Fibroblast of skin of right quadriceps (primary cell): ENCODE measurements at regions not wholly inside any gene's neighbourhood (a gene's known extent, or its start where the extent isn't known, plus 50 kb on each side); places are given as distances from the start of the nearest gene placed in this dataset.
"Not testable (repeated sequence)": the region's sequence is repeated elsewhere in the genome, so short reads cannot be mapped to it uniquely, and the experiment has no call there.

Source experiments
- DNase-seq: peaks from one replicate; pipeline ENCODE4 v3.0.0-alpha.2; 2013

DNA sequence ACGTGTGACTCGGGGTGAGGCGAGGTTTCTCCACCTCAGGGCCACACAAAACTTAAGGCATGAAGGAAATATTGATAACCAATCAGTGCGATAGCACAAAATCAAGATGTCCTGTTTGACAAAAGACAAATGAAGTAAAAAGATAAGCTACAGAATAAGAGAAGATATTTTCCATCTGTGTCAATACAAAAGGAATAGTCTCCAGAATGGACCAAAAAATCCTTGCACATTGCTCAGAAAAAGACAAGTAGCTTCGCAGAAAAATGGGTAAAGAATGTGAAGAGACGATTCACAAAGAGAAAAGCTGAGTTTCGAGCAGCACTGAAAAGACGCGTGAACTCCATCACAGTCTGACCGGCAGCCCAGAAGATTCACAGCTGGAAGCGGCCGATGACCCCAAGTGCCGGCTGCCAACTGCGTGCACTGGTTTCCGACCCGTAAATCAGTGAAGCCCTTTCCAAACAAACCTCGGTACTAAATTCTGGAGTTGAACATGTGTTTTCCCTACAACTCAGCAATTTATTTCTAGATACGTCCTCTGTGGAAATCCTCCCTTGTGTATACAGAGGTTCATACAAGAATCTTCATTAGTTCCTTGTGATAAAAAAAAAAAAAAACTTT is 308.4 kb downstream of the BRD1 start:
- DNase-seq, result no peak

DNA sequence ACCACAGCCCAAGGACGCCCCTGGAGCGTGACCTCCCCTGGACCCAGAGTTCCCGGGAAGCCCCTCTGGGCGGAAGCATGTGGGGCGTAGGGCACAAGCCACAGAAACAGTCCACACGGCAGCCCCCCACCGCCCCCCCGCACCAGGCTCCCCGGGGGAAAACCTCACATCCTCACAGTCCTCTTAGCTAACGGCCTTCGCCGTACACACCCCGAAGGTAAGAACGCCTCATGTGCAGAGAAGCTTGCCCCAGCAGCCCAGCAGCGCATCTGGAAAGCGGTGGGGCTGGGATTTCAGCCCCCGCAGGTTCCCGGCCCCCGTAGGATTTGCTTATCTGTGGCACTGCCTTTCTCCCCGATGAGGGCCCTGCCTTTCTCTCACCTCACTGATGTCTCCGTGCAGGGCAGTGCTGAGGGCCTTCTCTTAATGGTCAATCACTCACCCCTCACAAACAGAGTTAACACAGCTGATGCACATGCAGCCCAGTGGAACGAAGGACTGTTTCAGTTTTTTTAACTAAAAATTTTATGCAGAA is 309.2 kb downstream of the BRD1 start:
- DNase-seq, result no peak

DNA sequence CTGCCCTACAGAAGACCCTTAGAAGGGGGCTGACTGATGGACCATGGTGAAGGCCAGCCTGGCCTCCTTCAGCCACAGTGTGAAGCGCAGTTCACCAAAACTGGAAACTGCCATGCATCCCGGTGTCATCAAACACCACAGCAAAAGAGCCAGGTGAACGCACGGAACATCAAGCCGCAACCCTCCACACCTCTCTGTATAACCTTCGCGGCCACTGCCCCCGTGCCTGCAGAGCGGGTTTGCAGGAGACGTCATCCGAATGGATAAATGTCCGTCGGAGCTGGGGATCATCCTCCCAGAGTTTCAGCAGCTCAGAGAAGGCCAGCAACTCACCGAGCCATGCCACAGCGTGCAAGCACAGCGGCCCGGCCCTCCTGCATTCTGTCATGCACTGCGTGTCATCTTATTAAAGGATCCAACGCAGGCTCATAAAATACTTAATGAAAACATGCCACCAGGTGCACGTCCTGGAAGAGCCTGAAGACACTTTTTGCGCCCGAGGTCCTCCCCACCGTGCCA is 309.9 kb downstream of the BRD1 start:
- no peak for DNase-seq

DNA sequence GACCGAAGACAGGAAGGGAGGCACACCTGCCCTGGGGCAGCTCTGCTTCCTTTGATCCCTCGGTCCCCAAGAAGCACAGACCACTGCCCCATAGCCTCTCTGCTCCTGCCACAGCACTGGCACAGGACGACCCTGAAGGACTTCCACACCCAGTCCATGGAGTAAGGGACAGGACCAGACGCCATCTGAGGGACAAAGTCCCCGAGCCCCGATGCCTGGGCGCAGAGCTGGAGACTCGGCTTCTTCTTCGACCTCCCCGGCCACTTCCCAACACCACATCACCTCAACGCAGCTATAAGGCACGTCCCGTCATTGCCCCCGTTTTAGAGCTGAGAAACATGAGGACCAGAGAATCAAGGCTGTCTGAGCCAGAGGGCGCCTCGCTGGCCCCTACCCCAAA is 310.5 kb downstream of the BRD1 start:
- no peak for DNase-seq

DNA sequence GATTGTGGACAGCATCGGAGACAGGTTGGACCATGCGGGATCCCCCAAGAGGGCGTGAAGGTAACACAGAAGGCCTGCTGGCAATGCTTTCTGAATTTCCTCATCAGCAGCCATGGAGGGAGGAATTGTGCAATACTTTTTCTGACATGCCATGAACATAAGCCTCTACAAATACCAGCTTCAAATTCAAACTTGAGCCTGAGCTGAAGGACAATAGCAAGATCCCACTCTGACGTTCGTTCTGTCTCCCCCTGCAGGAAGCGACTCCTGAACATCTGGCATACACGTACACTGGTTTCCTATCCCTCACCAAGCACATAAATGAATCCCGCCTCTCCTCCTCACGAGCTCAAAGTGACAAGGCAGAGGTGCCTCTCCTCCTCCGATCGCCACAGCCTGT is 312.2 kb downstream of the BRD1 start:
- DNase-seq, result no peak

DNA sequence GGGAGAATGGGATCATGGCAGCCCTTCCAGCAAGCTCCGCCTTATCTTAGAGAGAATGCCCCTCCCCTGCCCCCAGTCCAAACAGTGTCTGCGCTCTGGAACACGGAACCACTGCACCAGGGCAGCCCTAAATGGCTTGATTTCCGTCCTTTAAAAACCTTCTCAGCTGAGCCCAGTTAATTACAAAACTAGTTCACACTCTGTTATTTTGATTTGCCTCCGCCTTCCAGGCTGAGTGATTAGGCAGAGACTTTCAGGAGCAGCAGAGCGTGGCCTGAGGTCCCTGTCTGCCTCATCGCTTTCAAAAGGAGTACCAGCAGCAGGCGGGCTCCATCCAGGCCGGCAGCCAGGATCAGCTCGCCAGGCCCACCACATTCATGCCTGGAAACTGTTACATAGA is 313.0 kb downstream of the BRD1 start:
- no peak for DNase-seq

DNA sequence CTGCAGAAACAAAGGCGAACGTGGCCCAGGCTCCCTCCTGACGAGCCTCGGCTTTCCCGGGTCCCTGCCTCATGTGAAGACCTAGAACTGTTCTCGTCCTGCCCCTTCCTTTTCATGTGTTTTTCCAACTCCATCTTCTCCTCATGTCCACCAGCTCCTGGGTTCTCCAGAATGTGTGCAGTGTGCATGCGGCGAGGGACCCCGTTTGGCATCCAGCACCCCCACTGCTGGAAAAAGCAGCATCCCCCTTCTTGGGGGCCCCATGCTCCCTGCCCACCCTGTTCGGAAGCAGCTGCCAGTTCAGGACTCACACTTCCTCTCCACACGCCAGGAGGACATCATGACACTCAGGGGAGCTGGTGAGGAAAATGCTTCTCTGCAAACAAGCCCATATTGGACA is 313.5 kb downstream of the BRD1 start:
- no peak for DNase-seq

DNA sequence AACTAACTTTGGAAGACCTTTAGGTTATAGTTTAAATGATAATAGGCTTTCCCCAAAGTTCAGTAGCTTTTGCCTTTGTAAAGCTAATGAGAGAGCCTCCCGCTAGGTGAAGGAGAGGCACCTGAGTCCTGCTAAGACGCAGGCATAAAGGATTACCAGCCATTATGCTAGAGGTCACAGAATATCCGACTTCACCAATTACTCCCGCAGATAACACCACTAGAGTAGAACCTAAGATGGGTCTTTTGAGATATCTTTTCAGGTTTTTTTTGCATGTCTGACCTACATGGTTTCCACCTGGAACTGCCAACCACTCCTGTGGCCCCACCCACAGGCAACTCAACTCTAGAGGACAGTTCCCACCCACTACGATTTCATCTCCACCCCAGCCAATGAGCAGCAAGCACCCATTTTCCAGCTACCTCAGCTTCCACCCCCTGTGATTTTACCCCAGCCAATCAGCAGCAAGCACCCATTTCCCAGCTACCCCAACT is 314.3 kb downstream of the BRD1 start:
- no peak for DNase-seq

DNA sequence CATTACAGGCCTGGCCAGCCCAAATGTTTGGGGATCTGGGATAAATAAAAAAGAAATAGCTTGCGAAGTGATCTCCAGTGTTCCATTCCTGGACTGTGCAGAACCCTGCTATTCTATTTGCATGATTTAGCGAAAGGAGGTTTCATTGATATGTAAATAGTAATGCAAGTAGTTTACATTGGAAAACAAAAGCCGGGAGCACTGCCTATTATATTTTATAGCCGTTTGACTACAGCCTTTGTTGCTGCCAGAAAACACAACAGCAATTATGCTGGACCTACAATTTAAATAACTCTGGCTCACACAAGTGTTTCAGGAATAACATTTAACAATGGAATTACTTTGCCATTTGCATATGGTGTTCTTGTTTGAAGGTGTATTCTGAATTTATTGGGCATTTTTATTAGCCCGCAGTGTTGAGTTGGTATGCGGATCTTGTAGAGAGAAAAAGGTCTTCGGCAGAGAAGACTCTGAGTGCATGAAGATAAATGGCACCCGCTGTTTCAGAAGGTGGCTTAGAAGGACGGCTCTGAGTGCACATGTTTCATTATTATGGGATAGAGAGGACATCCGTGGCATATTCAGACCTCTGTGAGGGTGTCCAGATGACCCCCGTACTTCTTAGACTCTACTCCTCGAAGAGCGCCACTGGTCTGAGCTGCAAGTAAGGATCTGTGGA is 315.0 kb downstream of the BRD1 start:
- DNase-seq, result no peak

DNA sequence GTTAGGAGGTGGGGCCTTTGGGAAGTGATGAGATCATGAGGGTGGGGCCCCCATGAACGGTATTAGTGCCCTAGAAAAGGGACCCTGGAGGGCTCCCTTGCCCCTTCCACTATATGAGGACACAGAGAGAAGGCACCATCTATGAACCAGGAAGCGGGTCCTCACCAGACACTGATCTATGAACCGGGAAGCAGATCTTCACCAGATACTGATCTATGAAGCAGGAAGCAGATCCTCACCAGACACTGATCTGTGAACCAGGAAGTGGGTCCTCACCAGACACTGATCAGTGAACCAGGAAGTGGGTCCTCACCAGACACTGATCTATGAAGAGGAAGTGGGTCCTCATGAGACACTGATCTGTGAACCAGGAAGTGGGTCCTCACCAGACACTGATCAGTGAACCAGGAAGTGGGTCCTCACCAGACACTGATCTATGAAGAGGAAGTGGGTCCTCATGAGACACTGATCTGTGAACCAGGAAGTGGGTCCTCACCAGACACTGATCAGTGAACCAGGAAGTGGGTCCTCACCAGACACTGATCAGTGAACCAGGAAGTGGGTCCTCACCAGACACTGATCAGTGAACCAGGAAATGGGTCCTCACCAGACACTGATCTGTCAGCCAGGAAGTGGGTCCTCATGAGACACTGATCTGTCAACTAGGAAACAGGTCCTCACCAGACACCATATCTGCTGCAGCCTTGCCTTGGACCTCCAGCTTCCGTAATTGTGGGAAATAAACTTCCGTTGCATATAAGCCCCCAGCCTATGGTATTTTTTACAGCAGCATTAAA is 316.1 kb downstream of the BRD1 start:
- DNase-seq, result not testable (repeated sequence)

DNA sequence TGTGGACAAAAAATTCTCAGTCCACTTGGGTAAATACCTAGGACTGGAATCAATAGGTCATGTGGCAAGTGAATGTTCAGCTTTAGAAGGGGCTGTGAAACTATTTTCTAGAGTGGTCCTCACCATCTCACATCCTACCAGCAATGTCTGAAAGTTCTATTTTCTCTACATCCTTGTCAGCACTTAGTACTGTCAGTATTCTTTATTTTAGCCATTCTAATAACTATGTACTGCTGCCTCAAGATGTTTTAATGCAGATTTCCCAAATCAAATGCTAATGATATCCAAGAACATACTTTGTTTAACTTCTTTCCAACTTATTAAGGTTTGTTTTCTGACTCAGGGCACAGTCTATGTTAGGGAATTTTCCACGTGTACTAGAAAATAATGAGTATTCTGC is 317.0 kb downstream of the BRD1 start:
- DNase-seq, result no peak

DNA sequence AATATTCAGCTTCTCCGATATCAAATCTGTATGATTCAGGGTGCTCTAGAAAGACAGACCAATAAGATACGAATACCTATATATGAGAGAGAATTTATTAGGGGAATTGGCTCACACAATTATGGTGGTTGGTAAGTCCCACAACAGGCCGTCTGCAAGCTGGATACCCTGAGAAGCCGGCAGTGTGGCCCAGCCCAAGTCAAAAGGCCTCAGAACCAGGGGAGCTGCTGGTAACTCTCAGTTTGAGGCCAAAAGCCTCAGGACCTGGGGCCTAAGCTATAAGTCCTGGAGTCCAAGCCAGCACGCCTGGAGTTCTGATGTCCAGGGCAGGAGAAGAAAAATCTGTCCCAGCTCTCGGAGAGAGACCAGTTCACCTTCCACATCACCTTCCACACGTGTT is 318.7 kb downstream of the BRD1 start:
- no peak for DNase-seq

DNA sequence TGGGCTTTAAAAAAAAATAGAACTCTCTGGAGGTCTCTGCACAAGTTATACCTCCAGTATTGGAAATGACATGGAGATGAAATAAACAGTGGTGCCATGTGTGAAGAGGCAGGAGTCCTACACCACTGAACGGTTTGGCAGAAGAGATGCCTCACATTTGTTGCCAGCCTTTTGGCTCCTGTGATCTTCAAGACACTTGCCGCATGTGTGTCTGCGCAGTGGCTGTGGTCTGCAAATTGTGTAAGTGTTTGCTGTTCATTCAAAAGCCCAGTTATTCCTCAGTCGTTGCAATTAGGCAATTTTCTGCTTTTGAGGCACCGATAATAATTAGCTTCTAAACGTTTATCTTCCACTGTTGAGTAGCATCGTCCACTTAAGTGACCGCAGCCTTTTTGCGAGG is 319.1 kb downstream of the BRD1 start:
- DNase-seq, result no peak

DNA sequence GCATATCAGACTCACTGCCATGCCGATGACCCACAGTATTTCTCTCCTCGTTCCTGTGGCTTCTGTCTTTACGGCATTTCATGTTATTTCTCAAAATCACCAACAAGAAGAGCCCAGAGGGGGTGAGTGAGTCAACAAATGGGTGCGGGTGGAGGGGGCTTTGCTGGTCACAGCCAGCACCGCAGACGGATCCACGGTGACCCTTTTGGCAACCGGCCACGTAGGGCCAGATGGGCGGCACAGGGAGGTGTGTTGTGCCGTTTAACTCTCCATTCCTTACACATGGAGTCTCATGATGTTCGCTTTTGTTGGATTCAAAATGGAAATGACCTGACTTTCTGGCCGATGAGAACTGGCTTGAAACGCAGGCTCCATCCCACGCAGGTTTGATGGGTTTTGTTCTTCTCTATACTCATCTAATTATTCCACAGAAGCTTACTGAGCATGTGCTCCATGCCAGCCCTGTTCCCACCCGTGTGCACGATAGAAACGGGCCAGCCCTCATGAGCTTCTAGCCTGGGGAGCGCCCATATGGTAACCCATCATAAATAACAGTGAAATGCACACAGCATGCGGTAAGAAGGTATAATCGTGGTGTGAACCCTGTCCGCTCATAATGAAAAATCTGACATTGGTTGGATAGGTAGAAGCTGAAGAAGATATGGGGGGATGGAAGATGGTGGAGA is 319.9 kb downstream of the BRD1 start:
- DNase-seq, result no peak

DNA sequence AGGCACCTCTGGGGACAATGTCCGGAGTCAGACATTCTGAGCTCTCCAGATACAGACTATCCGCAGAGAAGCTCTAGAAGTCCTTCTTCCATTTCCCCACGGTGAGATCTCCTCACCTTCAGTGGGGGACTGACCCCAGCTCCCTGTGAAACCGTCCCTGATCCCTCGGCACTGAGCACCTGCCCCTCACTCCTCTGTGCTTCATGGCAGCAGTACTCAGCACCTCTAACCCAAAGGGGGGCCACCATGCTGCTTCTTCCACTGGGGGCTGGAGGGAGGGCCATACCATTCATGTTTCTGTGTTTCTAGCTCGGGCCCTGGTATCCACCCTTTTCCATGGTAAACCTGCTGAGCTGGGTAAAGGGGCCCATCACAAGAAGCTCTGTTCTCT is 321.7 kb downstream of the BRD1 start:
- DNase-seq, result no peak

DNA sequence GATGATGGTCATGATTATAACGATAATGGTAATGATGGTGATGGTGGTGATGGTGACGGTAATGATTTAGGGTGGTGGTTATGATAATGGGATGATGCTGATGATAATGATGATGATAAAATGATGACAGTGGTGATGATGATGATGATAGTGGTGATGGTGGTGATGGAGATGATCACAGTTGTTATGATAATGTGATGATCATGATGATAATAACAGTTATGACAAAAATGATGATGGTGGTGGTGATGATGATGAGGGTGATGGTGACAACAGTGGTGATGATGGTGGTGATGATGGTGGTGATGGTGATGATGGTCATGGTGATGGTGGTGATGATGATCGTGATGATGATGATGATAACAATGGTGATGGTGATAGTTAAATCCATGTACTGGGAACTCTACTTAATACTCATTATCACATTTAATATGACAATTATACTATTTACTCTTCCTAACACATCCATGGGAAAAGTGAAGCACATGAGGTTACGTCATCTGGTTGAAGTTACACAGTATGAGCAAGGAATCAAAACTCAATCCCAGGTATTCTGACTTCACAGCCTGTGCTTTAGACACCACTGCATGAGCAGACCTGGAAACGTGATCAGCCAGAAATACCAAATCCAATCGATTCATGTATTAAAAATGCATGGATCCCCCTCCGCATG is 322.2 kb downstream of the BRD1 start:
- DNase-seq, result no peak

DNA sequence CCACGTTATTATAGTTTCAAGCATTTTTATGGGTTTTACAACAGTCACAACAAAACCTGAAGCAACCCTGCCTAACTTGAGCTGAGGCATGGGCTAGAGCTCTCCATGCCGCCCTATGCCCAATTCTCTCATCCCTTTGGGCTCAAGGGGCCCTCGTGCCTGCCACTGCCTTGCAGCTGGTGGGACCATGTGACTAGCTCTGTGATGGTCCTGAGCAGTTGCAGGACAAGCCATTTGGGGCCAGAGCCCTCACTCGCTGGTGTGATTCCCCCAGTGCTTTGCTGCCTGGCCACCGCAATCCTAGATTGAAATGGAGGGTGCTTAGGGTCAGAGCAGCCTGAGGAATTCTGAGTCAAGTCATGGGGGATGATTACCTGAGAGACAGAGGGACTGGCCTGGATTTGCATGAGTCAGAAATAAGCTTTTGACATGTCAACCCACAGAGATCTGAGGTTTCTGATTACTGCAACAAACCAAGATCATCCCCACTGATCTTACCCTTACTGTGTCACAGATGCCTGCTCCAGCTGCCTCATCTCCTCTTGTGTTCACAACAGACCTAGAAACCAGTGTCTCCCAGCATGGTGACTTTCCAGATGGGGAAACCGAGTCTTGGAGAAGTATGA is 323.7 kb downstream of the BRD1 start:
- no peak for DNase-seq

DNA sequence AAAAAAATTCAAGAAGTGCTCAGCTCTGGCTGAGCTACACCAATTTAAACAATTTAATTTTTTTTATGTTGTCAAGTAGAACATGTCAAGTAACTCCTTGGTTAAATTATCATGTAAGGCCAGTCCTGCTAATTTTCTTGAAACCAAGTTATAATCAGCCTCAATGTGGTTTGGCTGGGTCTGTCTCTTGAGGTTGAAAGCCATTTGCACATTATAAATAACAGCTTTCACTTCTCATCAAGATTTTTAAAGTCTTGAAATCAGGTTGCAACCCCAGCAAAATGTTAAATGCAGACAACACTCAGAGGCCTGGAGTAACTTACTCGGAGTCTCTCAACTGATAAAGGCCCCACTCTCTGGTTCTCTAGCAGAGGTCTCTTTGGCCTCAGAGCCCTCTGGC is 324.4 kb downstream of the BRD1 start:
- no peak for DNase-seq

DNA sequence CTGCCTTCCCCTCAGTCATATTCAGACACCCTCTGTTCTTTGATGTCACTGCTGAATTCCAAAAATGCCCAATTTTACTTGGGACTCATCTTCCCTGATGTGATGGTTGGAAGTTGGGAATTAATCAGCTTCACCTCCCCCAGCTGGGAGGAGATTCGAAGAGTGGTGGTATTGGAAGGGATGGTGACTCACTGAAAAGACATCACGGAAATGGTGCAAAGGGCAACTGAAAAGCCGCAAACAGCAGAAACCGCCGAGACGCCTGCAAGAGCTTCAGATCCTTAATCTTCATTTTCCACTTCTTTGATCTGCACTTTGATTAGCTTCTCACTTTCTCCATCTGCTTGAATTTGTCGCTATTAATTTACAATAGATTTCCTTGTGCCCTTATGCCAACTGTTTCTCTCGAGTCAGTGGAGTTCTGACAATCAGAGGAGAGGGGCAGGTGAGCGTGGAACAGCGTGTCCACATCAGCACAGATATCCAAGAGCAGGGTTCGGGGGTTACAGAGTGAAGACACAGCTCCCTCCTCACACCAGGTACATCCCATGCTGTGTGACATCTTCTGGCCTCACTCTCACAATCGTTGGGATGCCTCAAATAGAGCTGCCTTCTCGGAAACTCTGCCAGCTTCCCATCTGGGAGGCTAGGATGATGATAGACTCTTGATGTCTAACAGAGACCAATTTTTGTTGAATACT is 325.4 kb downstream of the BRD1 start:
- no peak for DNase-seq

DNA sequence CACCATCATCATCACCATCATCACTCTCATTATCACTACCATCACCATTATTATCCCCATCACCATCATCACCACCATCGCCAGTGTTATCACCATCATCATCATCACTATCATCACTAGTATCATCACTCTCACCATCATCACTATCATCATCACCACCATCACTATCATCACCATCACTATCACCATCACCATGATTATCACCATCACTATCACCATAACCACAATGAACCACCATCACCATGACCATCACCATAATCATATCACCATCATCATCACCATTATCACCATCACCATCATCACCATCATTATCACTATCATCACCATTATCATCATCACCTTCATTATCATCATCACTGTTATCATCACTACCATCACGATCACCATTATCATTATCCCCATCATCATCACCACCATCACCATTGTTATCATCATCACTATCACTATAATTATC is 326.7 kb downstream of the BRD1 start:
- no peak for DNase-seq

DNA sequence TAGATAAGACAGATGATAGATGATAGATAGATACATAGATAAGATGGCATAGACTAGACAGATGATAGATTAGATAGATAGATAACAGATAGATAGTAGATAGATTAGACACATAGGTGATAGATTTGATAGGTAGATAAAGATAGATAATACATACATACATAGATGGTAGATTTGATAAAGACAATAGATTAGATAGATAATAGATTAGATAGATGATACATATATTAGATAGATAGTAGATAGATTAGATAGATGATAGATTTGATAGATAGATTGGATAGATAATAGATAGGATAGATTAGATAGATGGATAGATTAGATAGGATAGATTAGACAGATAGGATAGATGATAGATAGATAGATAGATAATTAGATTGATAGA is 327.6 kb downstream of the BRD1 start:
- DNase-seq, result no peak
